Liver (tissue), 3 donors: ENCODE measurements at regions not wholly inside any gene's neighbourhood (a gene's known extent, or its start where the extent isn't known, plus 50 kb on each side); places are given as distances from the start of the nearest gene placed in this dataset.

ENCODE experiments used
- CTCF ChIP-seq: fragments of 150-350 bp; IDR thresholded peaks from 2 replicates; pipeline ENCODE4 v1.5.1; 2017; ENCODE audit warnings: improper control_type of control experiment, low read depth, low read length; ENCODE audit not compliant: missing input control
- EGR1 ChIP-seq, 2 donors: IDR thresholded peaks; 2 replicates each; pipeline ENCODE4 v1.6.1; 2016 to 2018; ENCODE audit warnings: antibody characterized with exemption in 2 of 2, low read depth in 2 of 2
- MAX ChIP-seq: IDR thresholded peaks from 2 replicates; pipeline ENCODE4 v1.6.1; 2016; ENCODE audit warnings: antibody characterized with exemption
- YY1 ChIP-seq: IDR thresholded peaks from 2 replicates; pipeline ENCODE4 v1.6.1; 2016; ENCODE audit warnings: antibody characterized with exemption, mild to moderate bottlenecking
- donor health status: healthy.
- donor health status: healthy.

GRCh38 chr3:23129117-23129516, 74.0 kb upstream of the UBE2E2 start:
- no peak for TF ChIP-seq MAX
- no peak for TF ChIP-seq YY1
- TF ChIP-seq CTCF, result no peak
- no peak for TF ChIP-seq EGR1 (IDR thresholded peaks at IDR 0.05; ENCODE audit: low read depth in 2 of 2)
